GM19372 (cell line): ENCODE measurements at regions not wholly inside any gene's neighbourhood (a gene's known extent, or its start where the extent isn't known, plus 50 kb on each side); places are given as distances from the start of the nearest gene placed in this dataset.

Experiments
- ATAC-seq: cut with Tn5 transposase; IDR thresholded peaks from one replicate; pipeline ENCODE4 v1.9.1; 2021; ENCODE audit warnings: mild to moderate bottlenecking, low read depth, moderate library complexity; ENCODE audit not compliant: unreplicated experiment

GRCh38 chr17:36861531-36861930, 75.7 kb upstream of the LHX1 start:
- no peak for ATAC-seq

DNA sequence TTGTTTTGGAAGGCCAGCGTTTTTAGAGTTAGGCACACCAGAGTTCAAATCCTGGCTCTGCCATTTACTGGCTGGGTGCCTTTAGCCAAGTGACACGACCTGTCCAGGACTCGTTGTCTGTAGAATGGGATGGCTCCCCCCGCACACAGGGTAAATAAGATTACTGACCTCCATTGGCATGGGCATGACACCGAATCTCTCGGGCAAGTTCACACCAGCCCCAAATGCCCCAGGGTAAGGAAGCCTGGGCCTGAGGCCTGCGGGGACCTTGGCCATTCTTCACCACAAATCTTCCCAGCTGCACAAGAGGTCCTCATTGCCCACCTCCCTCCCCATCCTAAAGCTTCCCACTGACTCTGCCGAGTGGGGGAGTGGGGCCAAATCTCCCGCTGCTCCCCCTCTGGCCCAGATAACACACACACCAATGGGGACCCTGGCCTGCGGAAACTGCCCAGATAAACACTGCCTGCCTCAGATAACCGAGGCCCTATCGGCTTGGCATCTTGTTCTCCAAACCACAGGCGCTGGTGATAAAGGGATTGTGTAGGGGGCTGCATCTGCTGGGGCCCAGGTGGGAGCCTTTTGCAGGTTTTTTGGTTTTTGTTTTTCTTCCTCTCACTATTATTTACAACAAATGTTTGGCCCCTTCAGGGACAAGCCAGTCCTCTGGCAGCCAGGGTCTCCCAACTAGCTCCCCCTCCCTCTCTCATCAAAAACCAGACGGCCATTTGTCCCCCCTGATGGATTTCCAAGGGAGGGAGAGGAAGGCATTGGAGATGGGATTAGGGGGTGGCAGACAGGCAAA, 75.0 kb upstream of the LHX1 start:
- no peak for ATAC-seq

DNA sequence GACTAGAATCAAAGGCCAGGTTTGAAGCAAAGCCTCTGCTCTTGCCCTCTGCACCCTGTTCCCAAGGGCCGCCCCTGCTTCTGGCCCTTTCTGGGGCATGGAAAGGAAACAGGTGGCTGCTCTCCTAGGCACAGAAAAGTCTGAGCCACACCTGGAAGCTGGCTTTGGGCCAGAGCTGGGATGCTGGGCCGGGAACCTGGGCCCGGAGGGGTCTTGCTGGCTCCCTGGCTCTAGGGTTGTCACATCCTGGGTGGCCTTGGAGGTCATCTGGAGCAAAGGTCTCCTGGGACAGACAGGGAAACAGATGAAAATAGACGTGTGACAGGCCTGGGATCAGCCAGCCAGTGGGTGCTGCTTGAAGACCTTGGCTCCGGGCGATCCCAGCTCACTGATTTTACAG, 74.1 kb upstream of the LHX1 start:
- no peak for ATAC-seq

DNA sequence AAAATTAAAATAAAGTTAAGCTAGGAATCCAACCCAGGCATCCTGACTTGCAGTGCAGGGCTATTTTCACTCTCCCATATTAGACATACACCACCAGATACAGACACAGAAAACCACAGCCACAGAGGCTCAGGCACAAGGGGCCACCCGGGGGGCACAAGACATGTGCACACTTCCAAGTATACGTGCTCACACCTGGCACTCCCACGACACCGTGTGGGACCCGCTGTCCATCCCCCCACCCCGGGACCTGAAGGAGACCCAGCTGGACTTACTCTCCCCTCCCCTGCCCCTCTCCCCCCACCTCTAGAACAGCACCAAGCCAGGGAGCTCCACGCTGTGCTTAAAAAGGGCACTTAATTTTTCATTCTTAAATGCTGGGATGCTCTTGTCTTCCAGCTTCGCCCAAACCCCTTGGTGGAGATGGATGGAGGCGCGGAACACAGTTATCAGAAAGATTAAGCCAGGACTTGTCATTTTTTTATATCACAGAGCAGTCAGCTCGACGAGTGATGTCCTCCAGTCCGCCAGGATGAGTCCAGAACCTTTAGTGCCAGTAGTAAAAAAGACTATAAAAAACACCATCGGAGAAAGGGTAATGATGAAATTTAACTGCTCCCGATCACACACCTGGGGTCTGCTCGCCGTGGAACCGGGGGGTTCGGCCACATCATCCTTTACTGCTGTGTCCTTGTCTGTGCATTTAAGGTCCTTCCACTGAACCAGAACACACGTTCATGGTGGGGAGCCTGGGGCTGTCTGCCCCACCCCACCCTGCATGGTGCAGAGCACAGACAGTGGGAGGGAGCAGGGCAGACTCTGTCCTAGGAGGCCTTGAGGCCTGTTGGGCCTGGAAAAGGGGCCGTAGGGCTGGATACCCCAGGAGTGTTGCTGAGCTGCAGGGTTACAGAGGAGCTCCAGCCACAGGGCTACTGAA, 73.3 kb upstream of the LHX1 start:
- ATAC-seq, result no peak

GRCh38 chr17:36864827-36865430, 72.3 kb upstream of the LHX1 start:
- ATAC-seq, result no peak

DNA sequence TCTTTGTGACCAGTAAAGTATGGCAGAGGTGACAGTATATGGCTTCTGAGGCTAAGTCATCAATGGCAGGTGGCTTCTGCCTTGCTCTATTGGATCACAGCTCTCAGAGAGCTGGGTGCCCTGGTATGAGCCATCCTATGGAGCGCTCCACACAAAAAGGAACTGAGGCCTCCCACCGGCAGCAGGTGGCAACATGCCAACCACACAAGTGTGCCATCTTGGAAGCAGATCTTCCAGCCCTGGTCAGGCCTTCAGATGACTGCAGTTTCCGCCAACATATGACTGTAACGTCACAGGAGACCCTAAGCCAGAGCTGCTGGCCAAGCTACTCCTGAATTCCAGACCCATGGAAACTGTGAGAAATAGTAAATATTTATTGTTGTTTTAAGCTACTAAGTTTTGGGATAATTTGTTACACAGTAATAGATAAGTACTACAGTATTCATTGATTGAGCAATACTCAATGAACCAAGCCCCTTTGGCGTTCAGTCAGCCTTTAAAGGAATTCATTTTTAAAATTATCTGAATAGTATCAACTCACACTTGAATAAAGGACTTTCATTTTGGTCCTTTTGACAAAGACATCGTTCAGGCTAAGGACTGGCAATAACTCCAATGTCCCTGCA, 69.4 kb upstream of the LHX1 start:
- ATAC-seq, result no peak

DNA sequence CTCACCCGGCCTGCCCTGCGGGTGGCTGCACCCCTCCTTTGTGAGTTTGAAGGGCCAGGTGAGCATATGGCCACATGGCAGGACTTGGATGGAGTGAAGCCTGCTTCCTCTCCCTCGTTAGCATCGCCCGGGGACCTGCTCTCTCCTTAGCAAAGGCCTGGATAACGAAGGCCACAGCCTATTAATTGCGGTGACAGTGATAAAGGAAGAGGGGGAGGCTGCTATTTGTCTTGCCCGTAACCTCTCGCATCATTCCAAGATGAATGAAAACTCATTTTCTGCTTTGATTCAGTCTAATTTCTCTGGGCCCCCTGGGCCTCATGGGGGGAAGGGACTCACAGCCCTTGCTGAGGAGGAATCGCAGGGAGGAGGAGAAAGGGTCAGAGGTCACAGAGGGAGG, 68.5 kb upstream of the LHX1 start:
- ATAC-seq, result no peak

- no peak for ATAC-seq
Measured at GRCh38 chr17:36869441-36869840, 67.8 kb upstream of the LHX1 start.

- no peak for ATAC-seq
Measured at GRCh38 chr17:36869856-36870719, 67.2 kb upstream of the LHX1 start.

GRCh38 chr17:36870720-36870999, 66.6 kb upstream of the LHX1 start:
- ATAC-seq, result no peak

- no peak for ATAC-seq
Measured at GRCh38 chr17:36875698-36876293, 61.5 kb upstream of the LHX1 start.

DNA sequence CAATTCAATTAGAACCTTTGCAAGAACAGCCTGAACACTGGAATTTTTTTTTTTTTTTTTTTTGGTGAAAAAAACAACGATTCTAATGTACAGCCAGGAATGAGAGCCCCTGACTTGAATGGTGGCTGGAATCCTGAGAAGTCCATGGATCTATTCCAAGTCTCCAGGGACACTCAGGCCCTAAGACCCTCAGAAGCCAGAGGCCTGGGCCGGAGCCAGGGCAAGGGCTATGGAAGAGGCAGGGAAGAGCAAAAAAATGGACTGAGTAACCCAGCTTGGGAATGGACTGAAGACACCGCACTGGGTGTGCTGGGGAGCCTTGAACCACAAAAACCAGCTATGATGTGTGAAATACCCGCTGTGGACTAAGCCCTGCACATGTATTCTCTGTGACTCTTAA, 60.3 kb upstream of the LHX1 start:
- no peak for ATAC-seq

GRCh38 chr17:36877771-36878170, 59.5 kb upstream of the LHX1 start:
- no peak for ATAC-seq

- no peak for ATAC-seq
Measured at GRCh38 chr17:36878216-36878615, 59.1 kb upstream of the LHX1 start.

DNA sequence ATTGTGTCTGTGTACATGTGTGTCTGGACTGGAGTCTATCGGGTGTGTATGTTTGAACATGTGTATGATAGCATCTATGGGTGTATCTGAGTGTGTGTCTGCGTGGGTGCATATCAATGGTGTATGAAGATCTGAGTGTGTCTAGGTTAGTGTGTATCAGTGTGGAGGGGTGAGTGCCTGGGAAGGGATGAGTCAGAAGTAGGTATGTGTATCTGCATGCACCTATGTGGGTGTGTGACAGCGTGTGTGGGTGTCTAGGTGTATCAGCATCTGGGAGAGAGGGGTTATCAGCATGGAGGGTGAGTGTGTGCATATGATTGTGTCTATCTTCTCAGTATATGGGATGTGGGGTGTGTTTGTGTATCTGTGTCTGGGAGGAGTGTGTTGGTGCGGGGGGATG, 58.2 kb upstream of the LHX1 start:
- no peak for ATAC-seq

GRCh38 chr17:36879624-36880131, 57.6 kb upstream of the LHX1 start:
- ATAC-seq, result no peak

DNA sequence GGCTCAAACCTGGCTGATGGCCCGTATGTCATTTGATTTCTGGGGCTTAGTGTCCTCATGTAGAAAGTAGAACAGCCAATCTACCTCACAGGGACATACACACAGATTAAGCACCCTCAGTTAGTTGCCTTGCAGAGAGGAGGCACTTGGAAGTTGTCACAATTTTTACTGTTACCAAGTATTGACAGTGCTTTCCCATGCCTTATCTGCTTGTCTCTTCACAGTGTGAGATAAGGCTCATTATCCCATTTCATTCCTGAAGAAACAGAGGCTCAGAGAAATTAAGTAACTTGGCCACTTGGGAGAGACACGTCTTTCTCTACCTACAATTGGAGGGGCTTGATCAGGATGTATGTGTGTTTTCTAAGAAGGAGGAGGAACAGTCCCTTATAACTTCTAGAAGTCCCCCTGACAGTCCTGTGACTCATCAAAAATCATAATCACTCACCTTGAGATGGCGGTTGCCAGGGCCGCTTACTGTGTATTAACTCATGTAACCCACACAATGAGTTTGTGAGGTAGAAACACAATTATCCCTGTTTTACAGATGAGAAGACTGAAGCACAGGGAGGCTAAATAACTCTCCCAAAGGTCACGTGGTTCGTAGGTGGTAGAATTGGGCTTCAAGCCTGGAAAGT, 56.9 kb upstream of the LHX1 start:
- ATAC-seq, result no peak

DNA sequence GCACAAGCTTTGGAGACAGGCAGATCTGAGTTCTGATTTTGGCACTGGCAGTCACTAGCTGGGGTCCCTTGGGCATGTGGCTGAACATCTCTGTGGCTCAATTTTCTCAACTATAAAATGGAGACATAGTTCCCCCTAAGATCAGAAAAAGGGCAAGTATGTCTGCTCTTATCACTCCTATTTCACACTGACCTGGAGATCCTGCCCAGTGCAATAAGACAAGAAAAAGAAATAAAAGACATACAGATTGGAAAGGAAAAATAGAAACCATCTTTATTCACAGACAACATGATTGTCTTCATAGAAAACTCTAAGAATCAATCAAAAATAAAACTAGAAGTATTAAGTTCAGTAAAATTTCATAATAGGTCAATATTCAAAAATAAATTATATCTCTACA, 56.0 kb upstream of the LHX1 start:
- ATAC-seq, result no peak

GRCh38 chr17:36884495-36885152, 52.7 kb upstream of the LHX1 start:
- no peak for ATAC-seq
